BE2C (cell line): ENCODE measurements at regions not wholly inside any gene's neighbourhood (a gene's known extent, or its start where the extent isn't known, plus 50 kb on each side); places are given as distances from the start of the nearest gene placed in this dataset.

ENCODE experiments used
- DNase-seq: peaks from one replicate; pipeline ENCODE4 v3.0.0-alpha.2; 2020
- H3K27me3 ChIP-seq: fragments of 250-450 bp; sonication (Bioruptor Pico); 2 replicates; pipeline ENCODE4 v1.5.1; 2020; ENCODE audit warnings: mild to moderate bottlenecking
- H3K36me3 ChIP-seq: fragments of 250-450 bp; sonication (Bioruptor Pico); 2 replicates; pipeline ENCODE4 v1.5.1; 2020; ENCODE audit warnings: mild to moderate bottlenecking
- H3K4me1 ChIP-seq: fragments of 250-450 bp; sonication (Bioruptor Pico); 2 replicates; pipeline ENCODE4 v1.5.1; 2020
- H3K4me3 ChIP-seq: 2 replicates; pipeline ENCODE4 v1.5.1; 2011; ENCODE audit warnings: low read depth, low read length
- H3K9me3 ChIP-seq: fragments of 250-450 bp; sonication (Bioruptor Pico); 2 replicates; pipeline ENCODE4 v1.5.1; 2020
- CTCF ChIP-seq: IDR thresholded peaks from 2 replicates; pipeline ENCODE4 v1.5.1; 2012; ENCODE audit warnings: mild to moderate bottlenecking, low read depth, low read length

GRCh38 chr19:30690525-30690924 is 318.3 kb downstream of the ZNF536 start:
- H3K4me1 ChIP-seq: peaks cover 7% of the 10 kb centered on the region
- H3K4me3 ChIP-seq: no peak overlapping the region
- TF ChIP-seq CTCF: no peak
- H3K36me3 ChIP-seq: no peaks in the 10 kb centered on the region
- H3K27me3 ChIP-seq: no peaks in the 10 kb centered on the region
- no peak for DNase-seq
- H3K9me3 ChIP-seq: no peaks in the 10 kb centered on the region

- no peak for DNase-seq
- no peaks in the 10 kb centered on the region for H3K36me3 ChIP-seq
- no peaks in the 10 kb centered on the region for H3K27me3 ChIP-seq
- no peaks in the 10 kb centered on the region for H3K9me3 ChIP-seq
- peaks cover 7% of the 10 kb centered on the region for H3K4me1 ChIP-seq
- TF ChIP-seq CTCF: peak; percentile 44
- no peak overlapping the region for H3K4me3 ChIP-seq
These were observed 317.3 kb downstream of the ZNF536 start for GRCh38 chr19:30689474-30689873.

GRCh38 chr19:30688696-30689095 is 316.5 kb downstream of the ZNF536 start:
- no peaks in the 10 kb centered on the region for H3K9me3 ChIP-seq
- no peak overlapping the region for H3K4me3 ChIP-seq
- H3K27me3 ChIP-seq: no peaks in the 10 kb centered on the region
- H3K36me3 ChIP-seq: no peaks in the 10 kb centered on the region
- TF ChIP-seq CTCF: no peak
- H3K4me1 ChIP-seq: peaks cover 7% of the 10 kb centered on the region
- no peak for DNase-seq

GRCh38 chr19:30686826-30687566 is 314.8 kb downstream of the ZNF536 start:
- Histone ChIP-seq H3K4me3 (peak overlapping the region; percentile 59), H3K27me3 (no peaks in the 10 kb centered on the region), H3K36me3 (no peaks in the 10 kb centered on the region), H3K4me1 (peaks cover 7% of the 10 kb centered on the region), H3K9me3 (no peaks in the 10 kb centered on the region)
- no peak for DNase-seq
- TF ChIP-seq CTCF: no peak

GRCh38 chr19:30686176-30686820 is 314.1 kb downstream of the ZNF536 start:
- Histone ChIP-seq H3K4me3 (peak overlapping the region; percentile 59), H3K9me3 (no peaks in the 10 kb centered on the region), H3K27me3 (no peaks in the 10 kb centered on the region), H3K4me1 (peaks cover 7% of the 10 kb centered on the region), H3K36me3 (no peaks in the 10 kb centered on the region)
- peak; percentile 27 for DNase-seq
- peak; percentile 47 for TF ChIP-seq CTCF

- no peak for DNase-seq
- H3K4me1 ChIP-seq: peaks cover 7% of the 10 kb centered on the region
- no peak overlapping the region for H3K4me3 ChIP-seq
- no peaks in the 10 kb centered on the region for H3K27me3 ChIP-seq
- no peaks in the 10 kb centered on the region for H3K36me3 ChIP-seq
- no peak for TF ChIP-seq CTCF
- no peaks in the 10 kb centered on the region for H3K9me3 ChIP-seq
These were observed 313.3 kb downstream of the ZNF536 start for GRCh38 chr19:30685426-30686000.
